ENCODE measurements at regions not wholly inside any gene's neighbourhood (a gene's known extent, or its start where the extent isn't known, plus 50 kb on each side); places are given as distances from the start of the nearest gene placed in this dataset.
A peak's percentile ranks its signal among the peaks of the same experiment; 100 is the strongest.
"Not testable (repeated sequence)": the region's sequence is repeated elsewhere in the genome, so short reads cannot be mapped to it uniquely, and the experiment has no call there.

DNA sequence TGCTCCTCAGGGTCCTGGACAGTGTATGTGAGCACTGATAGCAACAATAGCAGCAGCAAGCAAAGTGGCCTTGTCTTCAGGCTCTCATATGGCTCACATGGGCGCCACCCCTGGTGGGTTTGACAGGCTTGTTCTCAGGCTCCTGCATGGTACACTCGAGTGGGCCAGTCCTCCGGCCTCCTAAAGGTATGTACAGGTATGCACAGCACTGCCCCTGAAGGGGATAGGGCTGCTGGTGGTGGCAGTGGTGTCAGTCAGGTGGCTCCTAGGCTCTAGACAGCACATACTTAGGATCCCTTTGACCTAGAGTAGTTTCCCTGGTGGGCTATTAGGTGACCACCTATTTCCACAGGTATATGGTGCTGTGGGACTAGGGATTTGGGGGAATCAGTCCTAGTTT is 79.8 kb downstream of the LGALS9B start:
- not testable (repeated sequence) for H2AFZ ChIP-seq (ENCODE audit: low read depth, low read length); H3K79me2 ChIP-seq (ENCODE audit: insufficient read depth, low read length); H3K9me3 ChIP-seq (ENCODE audit: insufficient read depth, low read length, severe bottlenecking); H3K27ac ChIP-seq (ENCODE audit: low read length); H3K9ac ChIP-seq (ENCODE audit: low read depth, low read length); H3K36me3 ChIP-seq (ENCODE audit: insufficient read depth, low read length); ATAC-seq (ENCODE audit: insufficient read depth, low read depth); H3K4me3 ChIP-seq (ENCODE audit: low read depth in 1 of 2, low read length in 2 of 2); H3K4me1 ChIP-seq (ENCODE audit: insufficient read depth, low read length); H3K4me2 ChIP-seq (ENCODE audit: insufficient read depth, low read length); H3K27me3 ChIP-seq (ENCODE audit: insufficient read depth, low read length, poor library complexity); H4K20me1 ChIP-seq (ENCODE audit: insufficient read depth, low read length); DNase-seq

DNA sequence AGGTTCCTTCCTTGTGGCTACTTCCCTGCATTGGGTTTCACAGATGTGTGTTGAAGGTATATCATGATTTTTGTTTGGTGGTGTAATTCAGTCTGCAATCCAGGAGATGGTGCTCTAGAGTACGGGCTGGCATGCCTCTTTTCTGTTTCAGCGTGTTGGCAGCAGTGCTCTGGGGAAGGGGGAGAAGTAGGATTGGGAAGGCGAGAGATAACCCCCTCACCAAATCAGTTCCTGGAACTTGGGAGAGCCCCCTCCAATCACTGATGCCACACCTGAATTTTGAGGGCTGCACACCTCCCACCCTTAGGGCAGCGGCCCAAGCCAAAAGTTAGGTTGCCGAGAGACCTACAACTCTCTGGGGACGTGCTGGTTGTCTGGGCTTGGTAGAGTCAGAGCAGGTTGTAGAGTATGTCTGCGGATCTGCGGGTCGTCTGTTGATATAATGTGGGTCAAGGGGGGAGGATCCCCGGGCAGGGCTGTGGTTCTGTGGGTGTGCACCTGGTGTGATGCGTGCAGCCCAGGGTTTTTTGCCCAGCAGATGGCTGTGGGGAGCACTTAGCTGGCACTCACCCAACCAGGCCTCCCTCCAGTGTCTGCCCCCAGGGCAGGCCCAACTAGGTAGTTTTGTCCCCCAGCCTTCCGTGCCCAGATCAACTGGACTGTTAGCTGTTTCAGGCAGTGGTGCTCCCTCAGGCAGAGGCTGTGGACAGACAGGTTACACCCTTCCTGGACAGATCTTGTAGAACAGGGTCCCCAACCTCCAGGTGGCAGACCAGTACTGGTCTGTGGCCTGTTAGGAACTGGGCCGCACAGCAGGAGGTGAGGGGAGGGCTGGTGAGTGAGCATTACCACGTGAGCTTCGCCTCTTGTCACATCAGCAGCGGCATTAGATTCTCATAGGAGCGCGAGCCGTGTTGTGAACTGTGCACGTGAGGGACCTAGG is 85.7 kb downstream of the LGALS9B start:
- H3K36me3 ChIP-seq (ENCODE audit: insufficient read depth, low read length); H3K79me2 ChIP-seq (ENCODE audit: insufficient read depth, low read length); H3K9ac ChIP-seq (ENCODE audit: low read depth, low read length); H3K4me1 ChIP-seq (ENCODE audit: insufficient read depth, low read length); H2AFZ ChIP-seq (ENCODE audit: low read depth, low read length); H3K4me3 ChIP-seq (ENCODE audit: low read depth in 1 of 2, low read length in 2 of 2); H4K20me1 ChIP-seq (ENCODE audit: insufficient read depth, low read length); H3K27ac ChIP-seq (ENCODE audit: low read length); H3K27me3 ChIP-seq (ENCODE audit: insufficient read depth, low read length, poor library complexity); H3K9me3 ChIP-seq (ENCODE audit: insufficient read depth, low read length, severe bottlenecking); H3K4me2 ChIP-seq (ENCODE audit: insufficient read depth, low read length): not testable (repeated sequence)
- ATAC-seq (ENCODE audit: insufficient read depth, low read depth) (peak; percentile 91), DNase-seq (peak; percentile 32)
- peak; percentile 63 for TF ChIP-seq CTCF (IDR thresholded peaks at IDR 0.05; ENCODE audit: borderline replicate concordance, extremely low read depth, low read length, poor library complexity, severe bottlenecking)

- ATAC-seq (ENCODE audit: insufficient read depth, low read depth); H4K20me1 ChIP-seq (ENCODE audit: insufficient read depth, low read length); DNase-seq; H3K9ac ChIP-seq (ENCODE audit: low read depth, low read length); H3K79me2 ChIP-seq (ENCODE audit: insufficient read depth, low read length); H2AFZ ChIP-seq (ENCODE audit: low read depth, low read length); H3K27ac ChIP-seq (ENCODE audit: low read length); H3K4me1 ChIP-seq (ENCODE audit: insufficient read depth, low read length); H3K27me3 ChIP-seq (ENCODE audit: insufficient read depth, low read length, poor library complexity); H3K9me3 ChIP-seq (ENCODE audit: insufficient read depth, low read length, severe bottlenecking); H3K4me3 ChIP-seq (ENCODE audit: low read depth in 1 of 2, low read length in 2 of 2); H3K36me3 ChIP-seq (ENCODE audit: insufficient read depth, low read length); H3K4me2 ChIP-seq (ENCODE audit: insufficient read depth, low read length): not testable (repeated sequence)
Observed at GRCh38 chr17:20380625-20381024, 86.7 kb downstream of the LGALS9B start.

- H4K20me1 ChIP-seq (ENCODE audit: insufficient read depth, low read length); H3K79me2 ChIP-seq (ENCODE audit: insufficient read depth, low read length); H2AFZ ChIP-seq (ENCODE audit: low read depth, low read length); H3K9me3 ChIP-seq (ENCODE audit: insufficient read depth, low read length, severe bottlenecking); H3K4me3 ChIP-seq (ENCODE audit: low read depth in 1 of 2, low read length in 2 of 2); H3K4me2 ChIP-seq (ENCODE audit: insufficient read depth, low read length); H3K9ac ChIP-seq (ENCODE audit: low read depth, low read length); H3K27ac ChIP-seq (ENCODE audit: low read length); H3K4me1 ChIP-seq (ENCODE audit: insufficient read depth, low read length); DNase-seq; ATAC-seq (ENCODE audit: insufficient read depth, low read depth); H3K27me3 ChIP-seq (ENCODE audit: insufficient read depth, low read length, poor library complexity); H3K36me3 ChIP-seq (ENCODE audit: insufficient read depth, low read length): not testable (repeated sequence)
Observed at GRCh38 chr17:20379251-20379650, 88.1 kb downstream of the LGALS9B start.

DNA sequence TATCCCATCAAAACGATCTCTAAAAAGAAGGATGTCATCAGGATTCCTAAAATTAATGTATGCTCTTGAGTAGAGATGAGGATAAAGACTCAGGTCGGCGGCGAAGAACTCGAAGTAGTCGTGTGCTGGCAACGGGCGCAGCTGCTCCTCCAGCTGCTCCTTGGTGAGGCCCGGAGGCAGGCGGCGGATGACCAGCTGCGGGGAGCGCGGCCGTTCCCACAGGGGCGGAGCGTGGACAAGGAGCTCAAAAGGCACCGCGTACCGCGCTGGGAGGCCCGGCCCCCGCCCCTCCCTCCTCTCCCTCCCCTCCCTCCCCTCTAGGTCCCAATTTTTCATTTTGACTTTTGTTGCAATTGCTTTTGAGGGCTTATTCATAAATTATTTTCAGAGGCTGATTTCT is 90.7 kb downstream of the LGALS9B start:
- not testable (repeated sequence) for H2AFZ ChIP-seq (ENCODE audit: low read depth, low read length); H3K4me3 ChIP-seq (ENCODE audit: low read depth in 1 of 2, low read length in 2 of 2); DNase-seq; H3K79me2 ChIP-seq (ENCODE audit: insufficient read depth, low read length); H3K9me3 ChIP-seq (ENCODE audit: insufficient read depth, low read length, severe bottlenecking); H3K4me1 ChIP-seq (ENCODE audit: insufficient read depth, low read length); ATAC-seq (ENCODE audit: insufficient read depth, low read depth); H3K27me3 ChIP-seq (ENCODE audit: insufficient read depth, low read length, poor library complexity); H3K9ac ChIP-seq (ENCODE audit: low read depth, low read length); H4K20me1 ChIP-seq (ENCODE audit: insufficient read depth, low read length); H3K36me3 ChIP-seq (ENCODE audit: insufficient read depth, low read length); H3K27ac ChIP-seq (ENCODE audit: low read length); H3K4me2 ChIP-seq (ENCODE audit: insufficient read depth, low read length)

DNA sequence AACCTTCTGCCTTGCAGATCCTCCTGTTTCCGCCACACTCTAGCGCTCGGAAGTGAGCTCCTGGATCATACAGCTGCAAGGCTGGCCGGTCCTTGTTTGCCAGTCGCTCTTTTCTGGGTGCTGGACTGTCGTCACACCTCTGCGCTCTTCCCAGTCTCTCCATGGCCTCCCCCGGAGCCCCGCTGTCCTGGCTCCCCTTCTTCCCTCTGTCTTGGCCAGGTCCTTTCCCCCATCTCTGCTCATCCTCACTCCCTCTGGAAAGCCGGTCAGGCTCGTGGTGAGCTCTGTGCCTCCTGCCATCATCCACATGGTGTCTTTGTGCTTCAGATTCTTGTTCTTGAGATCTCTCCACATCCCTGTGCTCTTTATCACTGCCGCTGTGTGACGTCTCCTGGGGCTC is 91.6 kb downstream of the LGALS9B start:
- not testable (repeated sequence) for H3K79me2 ChIP-seq (ENCODE audit: insufficient read depth, low read length); H3K9ac ChIP-seq (ENCODE audit: low read depth, low read length); H4K20me1 ChIP-seq (ENCODE audit: insufficient read depth, low read length); H3K27me3 ChIP-seq (ENCODE audit: insufficient read depth, low read length, poor library complexity); H2AFZ ChIP-seq (ENCODE audit: low read depth, low read length); H3K36me3 ChIP-seq (ENCODE audit: insufficient read depth, low read length); ATAC-seq (ENCODE audit: insufficient read depth, low read depth); H3K4me3 ChIP-seq (ENCODE audit: low read depth in 1 of 2, low read length in 2 of 2); H3K4me2 ChIP-seq (ENCODE audit: insufficient read depth, low read length); H3K4me1 ChIP-seq (ENCODE audit: insufficient read depth, low read length); H3K27ac ChIP-seq (ENCODE audit: low read length); DNase-seq; H3K9me3 ChIP-seq (ENCODE audit: insufficient read depth, low read length, severe bottlenecking)
